NAMALWA (cell line): ENCODE measurements at regions not wholly inside any gene's neighbourhood (a gene's known extent, or its start where the extent isn't known, plus 50 kb on each side); places are given as distances from the start of the nearest gene placed in this dataset.

Source experiments
- DNase-seq: peaks from one replicate; pipeline ENCODE4 v3.0.0-alpha.2; 2015; ENCODE audit warnings: low spot score

DNA sequence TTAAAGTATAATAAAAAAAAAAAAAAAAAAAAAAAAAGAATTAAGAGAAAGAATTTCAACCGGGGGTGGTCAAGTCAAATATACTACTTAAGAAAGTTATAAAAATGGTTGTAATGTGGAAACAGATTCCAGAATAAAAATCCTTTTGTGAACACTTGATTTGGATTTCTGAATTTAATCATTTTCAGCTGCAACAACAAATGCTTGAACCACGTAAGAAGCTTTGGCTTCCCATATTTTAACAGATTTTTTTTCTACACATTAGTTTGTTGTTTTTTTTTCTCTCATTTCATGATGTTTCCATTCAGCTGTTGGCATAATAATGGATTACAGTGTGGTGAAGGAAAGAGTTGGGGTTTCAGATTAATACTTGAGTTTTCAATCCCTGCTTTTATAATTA is 137.3 kb upstream of the AGR3 start:
- no peak for DNase-seq

DNA sequence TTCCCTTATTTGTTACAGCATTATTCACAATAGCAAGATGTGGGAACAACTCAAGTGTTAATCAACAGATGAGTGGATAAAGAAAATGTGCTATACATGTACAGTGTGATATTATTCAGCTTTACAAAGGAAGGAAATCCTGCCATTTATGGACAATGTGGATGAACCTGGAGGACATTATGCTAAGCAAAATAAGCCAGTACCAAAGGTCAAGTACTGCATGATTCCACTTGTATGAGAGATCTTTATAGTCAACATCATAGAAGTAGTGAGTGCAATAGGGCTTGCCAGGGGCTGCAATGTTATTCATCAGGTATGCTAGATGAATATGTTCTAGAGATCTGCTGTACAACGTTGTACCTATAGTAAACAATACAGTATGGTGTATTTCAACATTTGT is 138.5 kb upstream of the AGR3 start:
- no peak for DNase-seq

DNA sequence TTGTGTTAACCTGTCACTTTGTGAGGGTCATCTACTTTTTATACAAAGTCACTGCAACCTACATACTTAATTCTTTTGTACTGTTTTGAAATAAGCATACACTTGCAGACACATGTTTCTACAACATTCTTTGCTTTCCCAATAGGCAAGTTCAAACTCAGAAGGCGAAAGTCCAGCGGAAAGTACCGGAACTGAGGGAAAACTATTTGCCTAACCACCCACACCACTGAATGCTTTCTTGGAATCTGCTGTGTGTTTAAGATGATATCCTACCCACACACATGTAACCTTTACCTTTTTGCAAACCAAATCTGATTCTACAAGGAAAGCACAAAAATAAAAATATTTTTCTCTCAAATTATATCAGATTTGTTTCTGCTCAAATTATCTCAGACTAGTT is 139.4 kb upstream of the AGR3 start:
- no peak for DNase-seq

DNA sequence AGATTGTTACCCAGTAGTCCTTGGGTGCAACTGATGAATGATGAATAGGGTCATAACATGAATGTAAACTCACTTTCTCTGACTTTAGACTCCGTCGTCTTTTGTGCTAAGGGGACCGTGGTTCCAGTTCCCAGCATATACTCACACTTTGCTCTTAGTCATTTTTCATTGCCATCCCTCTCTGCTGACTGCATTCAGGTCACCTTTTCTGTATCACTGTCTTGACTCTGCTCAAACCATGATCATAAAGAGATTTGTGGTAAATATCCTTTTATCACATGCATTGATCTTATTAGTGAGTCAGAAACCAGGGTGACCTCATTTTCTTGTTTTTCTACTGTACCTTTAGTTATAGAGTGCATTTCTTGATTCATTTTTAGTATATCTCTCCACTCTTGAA is 141.1 kb upstream of the AGR3 start:
- DNase-seq: no peak

DNA sequence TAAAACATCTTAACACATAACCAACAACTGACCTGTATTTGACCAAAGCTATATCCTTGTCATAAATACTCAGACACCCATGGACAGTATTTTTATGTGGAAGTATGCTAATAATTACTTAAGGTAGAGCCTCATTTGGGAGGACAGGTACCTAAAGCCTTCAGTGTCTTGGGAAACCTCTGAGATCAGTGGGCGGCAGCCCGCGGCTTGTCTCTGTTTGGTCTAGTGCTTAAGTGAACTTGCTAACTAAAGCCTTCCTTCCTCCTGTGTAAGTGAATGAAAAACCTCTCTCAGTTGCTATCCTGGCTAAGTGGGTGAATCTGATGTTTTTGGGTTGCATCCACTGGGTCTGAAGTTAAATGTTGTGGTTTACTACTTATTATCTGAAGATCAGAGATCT is 144.5 kb upstream of the AGR3 start:
- DNase-seq: no peak

DNA sequence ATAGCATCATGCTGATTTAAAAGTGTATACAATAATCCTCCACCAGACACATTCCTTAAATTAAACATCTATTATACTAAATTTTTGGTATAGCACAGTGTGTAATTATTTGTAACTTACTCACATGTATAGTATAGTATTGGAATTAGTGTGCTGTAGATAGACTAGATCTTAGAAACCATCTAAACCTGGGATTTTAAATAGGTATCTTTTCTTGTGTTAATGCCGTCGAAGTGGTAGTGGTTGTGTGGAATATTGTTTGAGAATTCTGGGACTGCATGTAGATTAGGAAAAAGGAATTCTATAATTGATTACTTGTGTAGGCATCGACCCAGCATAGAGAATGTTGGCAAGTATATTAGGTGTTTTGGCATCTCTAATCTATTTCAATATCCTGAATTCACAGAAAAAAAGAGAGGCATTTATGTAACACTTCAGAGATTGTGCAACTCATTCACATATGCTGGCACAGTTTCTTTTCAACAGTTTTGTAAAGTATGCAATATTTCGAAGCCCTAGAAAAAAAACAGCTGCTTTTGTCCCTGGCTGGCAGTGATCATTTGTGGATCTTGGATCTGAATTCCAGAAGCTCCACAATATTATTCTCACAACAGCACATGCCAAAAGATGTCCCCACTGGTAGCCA is 145.5 kb upstream of the AGR3 start:
- no peak for DNase-seq

DNA sequence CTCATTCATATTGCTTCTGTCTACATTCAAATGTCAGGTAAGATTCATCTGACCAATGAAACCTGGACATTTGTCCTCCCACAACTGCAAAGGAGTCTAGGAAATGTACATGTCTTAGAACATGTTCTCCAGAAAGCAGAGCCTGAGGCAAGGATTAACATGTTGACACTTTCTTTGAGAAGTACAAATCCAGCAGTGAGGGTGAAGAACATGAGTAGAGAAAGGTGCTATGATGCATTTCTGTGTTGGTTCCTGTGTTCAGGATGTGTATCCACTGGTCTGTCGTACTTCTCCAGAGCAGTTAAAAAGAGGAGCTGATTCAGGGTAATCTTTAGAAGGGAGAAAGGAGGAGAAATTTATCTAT is 146.0 kb upstream of the AGR3 start:
- no peak for DNase-seq

DNA sequence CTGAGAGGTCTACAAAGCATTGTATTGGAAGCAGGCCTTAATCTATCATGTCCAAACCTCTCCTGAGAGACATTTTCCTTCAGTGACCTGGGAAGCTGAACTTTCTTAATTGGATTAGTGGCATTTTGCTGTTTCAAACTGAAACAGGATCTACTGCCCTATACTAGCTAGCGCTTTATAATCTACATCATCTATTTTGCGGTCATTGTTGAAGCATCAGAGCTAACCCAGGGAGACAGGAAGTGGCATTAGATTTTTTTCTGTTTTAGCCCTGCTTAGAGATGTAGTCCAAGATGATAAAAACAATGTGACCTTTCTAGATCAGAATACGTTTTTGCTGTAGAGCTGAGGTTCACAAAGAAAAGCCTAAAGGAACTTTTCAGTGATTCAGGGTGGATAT is 147.4 kb upstream of the AGR3 start:
- no peak for DNase-seq

DNA sequence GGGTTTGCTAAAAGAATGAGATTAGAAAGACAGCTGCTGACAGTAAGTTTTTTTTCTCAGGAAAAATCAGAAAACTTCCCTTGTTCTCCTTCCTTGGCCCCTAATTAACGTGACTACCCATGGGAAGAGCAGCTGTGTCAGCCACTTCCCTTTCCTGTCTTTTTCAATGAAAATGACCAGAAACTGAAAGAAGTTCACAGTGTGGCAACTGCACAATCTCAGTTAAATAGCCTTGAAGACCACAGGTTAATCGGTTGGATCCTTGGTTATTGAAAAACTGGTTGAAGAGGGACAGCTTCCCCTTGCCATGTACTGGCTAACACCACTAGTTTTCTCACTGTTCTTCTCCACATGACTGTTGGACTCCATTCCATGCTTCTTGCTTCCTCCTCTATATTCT is 148.8 kb upstream of the AGR3 start:
- DNase-seq: no peak

DNA sequence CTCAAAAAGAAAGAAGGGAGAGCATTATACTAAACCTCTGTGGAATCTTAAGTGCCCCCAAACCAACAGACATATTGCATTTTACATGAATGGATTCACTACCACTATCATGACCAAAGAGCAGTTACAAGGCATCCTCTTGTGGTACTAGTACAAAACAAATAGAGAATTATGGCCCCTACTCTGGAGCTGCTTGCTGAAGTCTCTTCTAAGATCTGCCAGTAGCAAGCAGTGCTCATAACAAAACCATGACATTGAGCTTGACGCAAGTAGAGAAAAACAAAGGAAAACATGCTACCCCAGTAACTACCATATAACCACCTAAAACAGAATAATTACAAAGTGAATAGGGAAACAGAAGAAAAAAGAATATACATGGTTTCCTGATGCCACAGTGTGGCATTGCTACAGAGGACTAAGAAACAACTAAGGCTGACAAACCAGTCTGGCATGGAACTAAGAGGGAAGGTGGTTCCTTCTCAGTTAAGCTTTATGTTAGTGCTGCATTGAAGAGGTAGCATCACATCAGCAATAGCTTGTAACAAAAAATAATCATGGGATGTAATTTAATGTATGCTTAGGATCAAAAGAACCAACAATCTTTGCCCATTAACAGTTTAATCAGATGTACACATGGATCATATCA is 150.2 kb upstream of the AGR3 start:
- no peak for DNase-seq

DNA sequence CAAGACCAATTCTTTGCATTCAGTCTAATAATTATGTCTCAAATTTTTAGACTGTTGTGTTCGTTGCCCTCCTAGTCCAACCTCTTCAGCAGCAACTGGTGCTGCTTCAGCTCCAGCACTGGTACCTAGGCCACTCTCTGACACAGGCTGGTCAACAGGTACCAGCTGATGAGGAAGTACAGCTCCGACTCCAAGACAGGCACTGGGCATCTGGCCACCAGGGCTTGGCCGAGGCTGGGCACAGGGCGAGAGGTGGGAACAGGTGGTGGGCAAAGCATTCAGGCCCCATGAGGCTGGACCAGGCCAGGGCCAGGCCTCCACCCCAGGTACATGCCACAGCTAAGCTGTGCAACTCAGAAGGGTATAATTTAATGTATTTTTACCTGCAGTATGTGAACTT is 151.5 kb upstream of the AGR3 start:
- no peak for DNase-seq

DNA sequence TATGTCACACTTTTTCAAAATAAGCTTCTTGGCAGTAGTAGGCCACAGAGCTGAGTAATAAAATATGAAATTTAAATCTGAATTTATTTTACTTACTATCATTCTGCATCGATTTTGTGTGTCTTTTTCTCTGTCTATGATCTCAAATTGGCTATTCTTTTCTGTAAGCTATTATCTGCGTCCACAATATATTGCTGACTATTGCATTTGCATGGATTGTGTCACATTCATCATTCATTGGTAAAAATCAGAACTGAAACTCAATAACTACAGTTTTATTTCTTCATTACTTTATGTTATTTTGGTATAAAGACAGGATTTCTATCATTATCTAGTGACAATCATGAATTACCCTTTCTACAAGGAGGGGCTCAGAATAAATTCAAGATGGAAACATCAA is 154.8 kb upstream of the AGR3 start:
- DNase-seq: no peak

DNA sequence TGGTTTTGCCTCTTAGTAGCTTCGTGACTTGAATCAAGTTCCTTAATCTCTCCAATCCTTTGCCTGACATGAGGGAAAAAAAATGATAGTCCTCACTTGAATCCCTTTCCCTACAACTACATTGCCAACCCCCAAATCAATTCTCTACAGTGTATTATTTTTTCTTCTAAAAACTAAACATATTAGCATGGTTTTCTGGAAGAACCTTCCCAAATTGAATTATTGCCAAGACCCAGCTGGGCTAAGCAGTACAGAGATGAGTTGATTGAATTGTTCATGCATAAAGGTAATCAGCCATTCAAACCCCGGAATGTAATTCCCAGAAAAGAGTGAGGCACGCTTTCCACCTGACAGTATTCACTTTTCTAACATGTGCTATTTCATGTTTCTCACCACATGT is 155.6 kb upstream of the AGR3 start:
- no peak for DNase-seq

DNA sequence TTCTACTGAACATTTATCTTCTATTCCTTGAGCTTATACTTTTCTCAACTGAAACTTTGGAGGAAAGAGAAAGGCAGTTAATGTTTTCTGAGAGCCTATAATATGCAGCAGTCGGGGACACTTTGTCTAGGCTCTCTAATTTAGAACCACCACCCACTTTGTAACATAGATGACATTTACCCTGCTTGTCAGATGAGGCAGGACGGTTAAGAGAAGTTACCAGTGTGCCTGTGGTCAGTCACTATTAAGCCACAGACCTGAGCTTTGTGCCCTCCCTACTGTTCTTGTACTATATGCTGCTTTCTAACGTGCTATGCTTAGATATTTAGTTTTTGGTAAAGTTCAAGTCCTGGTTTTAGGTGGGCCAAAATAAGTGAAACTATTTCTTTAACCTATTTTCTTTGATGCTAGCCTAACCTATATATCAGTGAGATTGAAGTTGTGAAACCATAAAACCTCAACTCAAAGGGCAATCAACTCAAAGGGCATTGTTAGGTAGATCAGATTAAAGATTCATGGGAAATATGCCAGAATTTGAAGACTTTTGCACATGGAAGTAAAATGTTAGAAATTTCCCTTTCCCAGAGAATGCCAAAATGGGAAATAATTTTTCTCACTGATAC is 156.5 kb upstream of the AGR3 start:
- DNase-seq: no peak

DNA sequence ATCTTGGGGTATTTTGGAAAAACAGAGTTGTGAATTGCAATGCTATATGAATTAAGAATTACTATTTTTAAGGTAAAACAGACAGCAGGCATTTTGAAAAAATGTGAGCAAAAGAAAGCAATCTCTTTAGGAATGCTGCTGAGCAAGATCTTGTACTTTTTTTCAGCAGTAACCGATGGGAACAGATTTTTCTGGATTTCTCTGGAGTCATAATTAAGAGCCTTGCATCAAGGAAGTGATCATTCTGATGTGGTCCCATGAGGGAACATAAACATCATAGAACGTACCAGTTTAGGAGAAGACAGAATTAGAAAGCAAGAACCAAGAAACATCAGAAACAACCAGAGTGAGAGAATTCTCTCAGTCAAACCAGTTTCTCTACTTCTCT is 157.0 kb upstream of the AGR3 start:
- DNase-seq: no peak

DNA sequence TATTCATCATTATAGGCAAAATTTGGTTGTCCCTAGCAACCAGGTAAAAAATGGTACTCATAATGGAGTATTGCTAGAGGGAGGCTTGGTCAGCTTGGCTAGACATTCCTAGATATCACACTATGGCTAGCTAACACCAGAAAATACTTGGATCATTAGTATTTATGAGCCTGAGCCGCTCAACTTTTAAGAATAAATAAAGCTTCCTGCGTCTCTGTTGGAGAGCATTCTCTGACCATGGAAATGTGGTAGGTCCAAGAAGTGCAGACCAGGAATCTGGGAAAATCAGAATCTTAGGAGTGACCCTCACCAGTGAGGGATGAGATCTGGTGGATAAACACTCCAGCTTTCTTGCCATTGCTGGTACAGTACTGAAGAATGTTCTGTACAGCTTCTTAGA is 157.6 kb upstream of the AGR3 start:
- no peak for DNase-seq

DNA sequence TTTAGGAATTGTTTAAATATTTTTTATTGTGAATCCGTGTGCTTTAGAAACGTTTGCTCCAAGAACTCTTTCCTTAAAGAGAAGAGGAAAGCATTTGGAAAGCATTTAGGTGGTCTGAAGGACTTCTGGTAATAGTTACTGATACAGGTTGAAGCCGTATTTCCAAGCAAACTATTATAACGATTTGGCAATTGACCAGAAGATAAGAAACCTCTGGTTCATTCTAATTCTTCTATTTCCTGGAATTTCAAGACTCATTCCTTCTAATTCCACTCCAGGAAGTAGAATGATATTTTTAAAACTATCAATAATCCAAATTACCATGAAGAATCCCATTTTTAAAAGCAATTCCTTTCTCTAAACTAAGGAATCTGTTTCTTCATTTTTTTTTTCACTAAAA is 158.9 kb upstream of the AGR3 start:
- DNase-seq: no peak

DNA sequence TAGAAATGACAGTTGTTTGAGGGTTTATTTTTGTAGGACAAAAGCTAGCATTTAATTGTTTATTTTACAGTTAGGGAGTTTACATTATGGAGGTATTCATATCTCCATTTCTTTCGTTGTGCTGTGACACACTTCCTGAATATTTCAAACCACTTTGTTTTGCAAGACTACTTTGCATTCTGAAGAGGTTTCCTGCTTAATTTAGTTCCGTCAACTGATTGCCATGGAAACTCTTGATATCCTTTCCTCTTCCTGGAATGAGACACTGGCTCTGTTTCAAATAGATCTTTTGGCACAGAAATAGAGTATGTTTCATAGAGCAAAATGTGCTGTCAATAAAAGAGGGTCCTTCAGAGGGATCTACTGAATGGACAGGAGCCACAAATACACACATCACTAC is 159.5 kb upstream of the AGR3 start:
- no peak for DNase-seq

DNA sequence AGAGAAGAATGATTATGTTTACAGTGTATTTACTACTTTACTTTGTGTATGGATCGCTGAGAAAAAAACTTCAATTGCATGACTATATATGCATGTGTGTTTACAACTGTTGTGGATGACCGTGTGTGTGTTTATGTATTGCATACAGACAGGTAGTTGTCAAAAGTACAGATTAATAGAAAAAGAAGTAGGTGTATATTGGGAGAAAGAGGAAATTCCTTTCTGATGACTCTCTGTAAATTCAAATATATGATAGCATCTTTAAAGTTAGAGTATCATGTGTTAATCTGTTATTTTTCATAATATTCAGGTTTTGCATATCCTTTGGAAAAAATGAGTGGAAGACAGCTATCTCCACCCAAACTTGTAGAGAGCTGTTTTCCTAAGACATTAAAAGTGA is 160.4 kb upstream of the AGR3 start:
- no peak for DNase-seq

DNA sequence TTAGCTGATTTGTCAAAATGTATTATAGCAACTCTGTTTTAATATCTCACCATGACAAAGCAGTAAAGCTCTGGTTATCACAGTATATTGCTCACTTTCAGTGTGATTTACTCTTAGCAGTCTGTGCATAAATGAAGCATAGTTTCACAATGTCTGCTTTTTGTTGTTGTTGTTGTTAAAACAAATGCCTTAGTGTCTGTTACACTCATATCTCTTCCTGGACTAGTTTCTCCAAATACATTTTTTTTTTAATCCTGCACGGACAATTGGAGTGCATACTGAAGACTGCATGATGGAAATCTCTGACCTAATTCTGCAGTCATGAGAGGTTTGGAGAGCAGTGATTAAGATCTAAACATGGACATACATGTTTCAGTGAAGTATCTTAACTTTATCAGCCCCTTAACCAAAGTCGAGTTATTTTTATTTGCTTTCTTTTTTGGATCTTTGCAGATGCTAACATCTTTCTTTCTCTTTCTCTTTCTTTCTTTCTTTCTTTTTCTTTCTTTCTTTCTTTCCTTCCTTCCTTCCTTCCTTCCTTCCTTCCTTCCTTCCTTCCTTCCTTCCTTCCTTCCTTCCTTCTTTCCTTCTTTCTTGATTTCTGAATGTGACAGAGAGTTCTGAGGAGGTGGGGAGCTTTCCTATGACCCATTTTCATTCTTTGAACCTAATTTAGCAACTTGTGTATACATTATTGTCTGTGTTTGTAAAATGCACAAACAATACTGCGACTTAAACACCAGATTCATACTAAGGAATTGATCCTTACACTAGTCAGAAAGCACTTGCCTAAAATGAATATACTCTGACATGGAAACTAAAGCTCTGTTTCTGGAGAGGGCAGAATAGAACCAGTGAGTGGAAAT is 161.5 kb upstream of the AGR3 start:
- no peak for DNase-seq

DNA sequence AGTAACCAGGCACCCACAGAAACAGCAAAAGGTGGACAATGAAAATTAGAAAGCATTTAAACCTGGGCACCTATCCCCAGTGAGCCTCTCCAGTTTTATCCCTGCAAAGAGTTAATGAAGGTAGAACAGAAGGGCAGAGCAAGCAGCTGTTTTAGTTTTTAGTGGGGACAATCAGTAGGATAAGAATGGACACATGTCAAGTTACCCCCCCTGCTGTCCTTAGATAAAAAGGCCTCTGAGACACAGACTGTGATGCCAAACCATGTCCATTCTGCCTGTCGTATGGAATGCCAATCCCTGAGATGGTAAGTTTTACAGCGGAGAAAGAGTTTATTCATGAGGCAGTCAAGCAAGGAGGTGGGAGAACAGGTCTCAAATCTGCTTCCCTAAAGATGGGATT is 162.6 kb upstream of the AGR3 start:
- no peak for DNase-seq

DNA sequence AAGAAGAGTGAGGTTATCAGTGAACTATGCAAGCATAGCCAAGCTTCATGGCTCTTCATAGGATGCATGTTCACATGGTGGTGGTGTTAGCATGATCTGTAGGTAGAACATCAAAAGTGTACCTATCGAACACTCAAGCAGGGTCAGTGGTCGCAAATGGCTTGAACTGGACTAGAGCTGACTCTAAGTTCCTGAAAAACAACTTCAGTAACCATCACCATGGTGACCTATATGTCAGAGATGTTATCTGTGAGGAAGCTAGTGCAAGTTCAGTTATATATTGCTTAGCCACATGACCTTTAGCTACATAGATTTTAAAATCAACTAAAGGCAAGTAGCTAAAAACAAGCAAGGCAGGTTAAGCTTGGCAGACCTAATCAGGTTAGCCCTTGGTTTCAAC is 163.1 kb upstream of the AGR3 start:
- no peak for DNase-seq

DNA sequence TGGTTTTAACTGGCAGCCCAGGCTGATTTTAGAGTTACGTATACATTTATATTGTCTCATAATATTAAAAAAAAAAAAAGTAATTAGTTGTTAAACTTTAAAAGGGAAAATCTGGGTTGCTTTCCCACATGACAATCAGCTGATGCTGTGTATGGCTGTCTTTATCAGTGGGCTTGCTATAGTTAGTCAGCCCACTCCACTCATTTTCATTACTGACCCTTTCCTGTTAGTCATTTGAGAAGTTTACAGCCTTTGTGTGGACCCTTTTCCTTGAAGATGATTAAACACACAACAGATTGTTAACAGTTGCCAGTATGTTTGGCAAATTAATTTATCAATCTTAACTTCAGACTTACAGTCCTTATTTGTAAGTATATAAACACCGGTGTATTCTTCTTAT is 164.5 kb upstream of the AGR3 start:
- DNase-seq: no peak
